GM18505 (cell line): ENCODE measurements at regions not wholly inside any gene's neighbourhood (a gene's known extent, or its start where the extent isn't known, plus 50 kb on each side); places are given as distances from the start of the nearest gene placed in this dataset.

Experiments used
- ATAC-seq: cut with Tn5 transposase; IDR thresholded peaks from one replicate; pipeline ENCODE4 v1.9.1; 2021; ENCODE audit not compliant: unreplicated experiment
- POLR2A ChIP-seq: IDR thresholded peaks from 4 replicates; pipeline ENCODE4 v1.6.1; 2011; ENCODE audit warnings: borderline replicate concordance; ENCODE audit not compliant: insufficient read depth, insufficient read length; ENCODE audit errors: extremely low read depth

DNA sequence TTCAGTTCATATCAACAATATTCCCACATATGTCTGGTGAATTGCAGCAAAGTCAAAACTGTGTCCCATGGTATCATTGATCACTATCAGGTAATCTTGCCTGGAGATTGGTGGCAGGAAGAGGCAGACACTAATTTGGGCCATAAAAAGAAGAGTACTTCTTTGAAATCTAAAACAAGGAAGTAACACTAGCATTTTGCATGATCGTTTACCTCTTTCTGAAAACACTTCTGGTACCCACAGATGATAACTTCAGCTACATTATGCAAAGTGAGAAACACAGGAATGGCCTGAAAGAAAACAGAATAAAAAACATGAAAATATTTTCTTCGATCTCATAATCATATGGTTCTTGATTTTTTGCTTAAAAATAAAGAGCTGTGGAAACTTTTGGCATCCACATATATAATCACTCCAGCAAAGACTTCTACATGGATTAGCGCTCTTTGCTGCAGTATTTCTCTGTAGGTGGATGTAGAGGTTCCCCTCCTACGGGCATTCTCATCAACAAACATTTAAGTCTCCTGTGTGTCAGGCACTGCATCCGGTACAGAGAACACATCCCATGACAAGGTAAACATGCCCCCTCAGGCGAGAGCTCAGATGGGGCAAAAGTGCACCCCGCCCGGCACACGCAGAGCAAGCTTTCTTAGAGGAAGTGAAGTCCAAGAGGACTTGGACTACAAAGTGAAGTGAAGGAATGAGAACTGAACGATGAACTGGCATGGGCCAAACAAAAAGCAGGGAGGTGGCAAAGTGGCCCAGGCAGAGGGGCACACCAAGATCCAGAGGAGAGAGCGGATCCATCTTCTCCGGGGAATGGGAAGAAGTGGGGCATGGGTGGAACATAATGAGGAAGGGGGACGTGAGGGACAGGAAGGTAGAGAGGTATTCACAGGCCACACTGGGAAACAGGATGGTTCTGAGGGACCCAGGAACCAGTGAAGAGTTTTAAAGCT lies 68.0 kb upstream of the RIOK3 start:
- no peak for TF ChIP-seq POLR2A
- ATAC-seq, result no peak

DNA sequence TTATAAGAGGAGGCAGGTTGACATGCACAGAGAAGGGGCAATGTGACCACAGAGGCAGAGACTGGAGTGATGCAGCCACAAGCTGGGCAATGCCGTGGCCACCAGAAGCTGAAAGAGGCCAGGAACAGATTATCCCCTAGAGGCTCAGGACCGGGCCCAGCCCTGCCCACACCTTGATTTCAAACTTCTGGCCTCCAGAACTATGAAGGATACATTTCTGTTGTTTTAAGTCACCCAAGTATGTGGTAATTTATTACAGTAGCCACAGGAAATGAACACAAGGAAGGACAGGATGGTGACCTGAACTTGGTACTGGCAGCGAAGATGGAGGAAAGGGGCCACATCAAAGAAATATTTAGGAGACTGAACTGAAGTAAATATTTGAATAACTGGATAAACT lies 66.8 kb upstream of the RIOK3 start:
- TF ChIP-seq POLR2A, result no peak
- ATAC-seq, result no peak

DNA sequence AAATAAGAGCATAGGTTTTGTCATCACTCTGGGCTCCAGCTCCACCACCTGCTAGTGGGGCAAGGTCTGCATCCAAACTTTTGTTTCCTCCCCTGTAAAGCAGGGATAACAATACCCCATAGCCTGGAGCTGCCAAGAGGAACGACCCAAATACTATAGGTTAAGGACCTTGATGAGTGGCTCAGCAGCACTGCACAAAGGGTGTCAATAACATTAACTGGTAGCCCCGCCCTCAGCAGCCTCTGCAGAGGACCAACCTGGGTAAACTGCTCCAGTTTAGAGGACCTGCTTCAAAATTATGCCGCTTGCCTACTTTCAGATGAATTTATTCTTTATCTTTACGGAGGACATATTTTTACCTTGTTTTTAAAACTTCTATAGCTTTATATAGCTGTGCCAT lies 65.8 kb upstream of the RIOK3 start:
- ATAC-seq, result no peak

DNA sequence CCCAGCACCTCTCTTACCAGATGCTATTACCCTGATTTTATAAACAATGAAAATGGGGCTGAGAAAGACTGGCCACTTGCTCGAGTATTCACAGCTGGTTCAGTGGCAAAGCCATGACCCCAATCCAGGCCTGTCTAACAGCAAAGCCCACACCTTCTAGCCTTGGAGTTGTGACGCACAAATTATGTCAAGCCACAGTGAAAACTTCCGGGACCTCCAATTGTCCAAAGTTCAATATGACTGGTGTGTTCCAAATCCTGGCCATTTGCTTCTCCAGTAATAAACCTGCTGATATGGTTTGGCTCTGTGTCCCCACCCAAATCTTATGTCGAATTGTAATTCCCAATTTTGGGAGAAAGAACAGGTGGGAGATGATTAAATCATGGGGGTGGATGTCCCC lies 64.7 kb upstream of the RIOK3 start:
- ATAC-seq, result no peak
- no peak for TF ChIP-seq POLR2A

More for the DNA sequence above, 65.8 kb upstream of the RIOK3 start:
- TF ChIP-seq POLR2A, result no peak

DNA sequence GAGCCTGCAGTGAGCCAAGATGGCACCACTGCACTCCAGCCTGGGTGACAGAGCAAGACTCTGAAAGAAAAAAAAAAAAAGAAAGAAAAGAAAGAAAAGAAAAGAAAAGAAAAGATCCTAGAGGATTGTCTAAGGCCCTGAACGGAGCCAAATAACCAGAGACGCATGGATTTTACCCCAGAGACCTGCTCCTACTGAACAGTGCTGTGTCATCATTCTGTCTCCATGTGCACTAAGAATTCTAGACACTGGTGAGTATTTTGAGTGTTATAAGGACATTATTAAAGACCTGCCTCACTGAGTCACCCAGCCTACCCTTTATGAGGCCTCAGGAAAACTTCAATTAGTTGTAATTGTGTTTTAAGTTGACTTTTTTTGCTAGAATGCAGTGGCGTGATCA lies 61.9 kb upstream of the RIOK3 start:
- no peak for ATAC-seq
- TF ChIP-seq POLR2A, result no peak

DNA sequence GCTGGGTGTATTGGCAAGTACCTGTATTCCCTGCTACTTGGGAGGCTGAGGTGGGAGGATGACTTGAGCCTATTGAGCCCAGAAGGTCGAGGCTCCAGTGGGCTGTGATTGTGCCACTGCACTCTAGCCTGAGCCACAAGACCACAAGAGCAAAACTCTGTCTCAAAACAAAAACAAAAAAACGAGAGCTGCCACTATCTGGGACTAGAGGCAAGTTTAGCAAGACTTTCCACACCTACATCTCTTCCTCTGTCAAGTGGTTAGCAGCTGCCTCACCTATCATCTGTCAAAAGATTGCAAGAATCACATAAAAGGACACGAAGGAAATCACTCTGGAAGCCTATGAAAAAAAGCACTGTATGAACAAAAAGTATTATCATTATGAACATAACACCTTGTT lies 55.2 kb upstream of the RIOK3 start:
- no peak for ATAC-seq
- TF ChIP-seq POLR2A, result no peak

DNA sequence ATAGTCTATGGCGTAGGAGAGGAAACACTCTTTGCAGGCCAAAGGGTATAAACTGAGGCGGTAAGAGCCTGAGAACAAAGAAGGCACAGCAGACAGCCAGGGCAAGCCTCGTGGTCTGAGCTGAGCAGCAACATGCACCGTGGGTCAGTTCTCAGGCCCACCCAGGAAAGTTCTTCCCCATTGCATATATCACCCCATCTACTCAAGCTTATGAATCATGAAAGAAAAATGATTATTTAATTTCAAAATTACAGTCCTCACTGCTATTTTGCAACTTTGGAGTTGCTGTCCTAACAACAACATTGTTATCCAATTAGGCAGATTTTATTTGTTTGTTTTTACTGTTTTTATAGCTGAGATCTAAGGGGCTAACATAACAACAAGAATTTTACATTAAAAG lies 54.7 kb upstream of the RIOK3 start:
- ATAC-seq, result no peak
- TF ChIP-seq POLR2A, result no peak

DNA sequence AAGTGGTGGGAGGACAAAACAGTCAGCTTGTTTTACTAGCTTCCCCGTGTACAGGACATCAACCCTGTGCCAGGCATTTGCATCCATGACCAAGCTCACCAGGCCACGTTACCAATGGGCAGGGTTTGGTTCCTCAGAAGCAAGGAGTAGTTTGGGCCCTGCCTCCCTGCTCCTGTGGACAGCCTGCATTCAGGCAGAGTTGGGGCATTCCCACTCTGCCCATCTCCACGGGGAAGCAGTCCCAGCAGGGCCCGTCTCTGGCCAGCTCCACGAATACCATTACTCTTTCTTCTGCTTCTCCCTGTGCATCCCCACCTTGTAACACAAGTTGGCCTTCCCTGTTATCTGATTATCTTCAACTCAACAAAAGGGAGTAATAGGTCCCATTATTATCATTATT lies 54.0 kb upstream of the RIOK3 start:
- TF ChIP-seq POLR2A, result no peak
- no peak for ATAC-seq

DNA sequence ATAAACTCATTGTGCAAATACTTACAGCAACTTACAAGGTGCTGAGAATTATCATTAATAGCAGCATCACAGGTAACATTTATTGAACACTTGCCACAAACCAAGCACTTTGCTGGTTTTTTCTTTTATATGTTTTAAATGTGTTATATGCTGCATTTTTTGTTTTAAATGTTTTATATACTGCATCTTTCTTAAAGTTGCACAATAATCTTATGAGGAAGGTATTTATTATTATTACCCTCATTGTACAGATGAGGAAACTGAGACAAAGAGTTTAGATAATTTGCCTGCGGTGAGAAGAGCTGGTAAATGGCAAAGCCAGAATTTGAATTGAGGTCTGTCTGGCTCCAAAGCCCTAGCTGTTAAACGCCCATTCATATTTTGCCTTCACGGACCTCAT lies 52.2 kb upstream of the RIOK3 start:
- ATAC-seq, result no peak
- TF ChIP-seq POLR2A, result no peak

DNA sequence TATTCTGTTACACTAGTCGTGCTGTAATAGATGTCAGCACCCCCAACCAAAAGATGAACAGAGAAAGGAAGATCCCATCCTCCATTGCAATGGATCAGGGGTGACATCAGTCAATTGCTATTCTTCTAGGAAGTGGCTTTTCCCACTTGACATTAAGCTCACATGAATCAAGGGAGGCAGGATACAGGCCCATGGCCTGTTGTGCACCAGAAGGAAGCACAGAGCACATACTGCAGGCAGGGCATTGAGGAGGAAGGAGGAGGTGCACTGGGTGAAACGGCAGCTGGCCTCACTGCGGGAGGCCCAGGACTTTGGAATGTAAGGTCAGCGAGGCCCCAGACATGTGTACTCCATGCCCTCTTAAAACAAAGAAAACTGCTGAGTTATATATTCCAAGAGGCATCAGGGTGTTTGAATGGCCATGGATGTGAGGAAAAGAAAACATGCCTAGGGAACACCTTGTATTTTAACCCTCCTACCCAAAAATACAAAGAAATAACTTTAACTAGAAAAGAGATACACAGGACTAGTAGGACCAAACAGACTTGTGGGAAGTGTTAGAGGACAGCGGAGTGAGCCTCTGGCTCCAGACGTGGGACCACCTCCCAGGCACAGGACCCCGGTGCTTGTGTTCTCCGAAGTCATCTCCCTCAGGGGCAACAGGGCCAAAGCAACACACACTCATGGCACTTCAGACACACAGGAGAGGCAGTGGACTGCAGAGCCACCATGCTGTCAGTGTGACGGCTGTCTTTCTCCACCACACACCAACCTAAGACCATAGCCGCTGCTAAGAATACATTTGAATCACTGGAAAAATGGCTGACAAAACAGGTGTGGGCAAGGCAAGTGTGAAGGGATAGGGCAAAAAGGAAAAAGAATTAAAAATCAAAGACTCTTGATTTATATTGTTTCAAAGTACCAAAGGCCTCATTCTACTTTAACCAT lies 51.4 kb upstream of the RIOK3 start:
- TF ChIP-seq POLR2A, result no peak
- ATAC-seq, result no peak
